Gastrocnemius medialis (tissue), 4 donors: ENCODE measurements at regions not wholly inside any gene's neighbourhood (a gene's known extent, or its start where the extent isn't known, plus 50 kb on each side); places are given as distances from the start of the nearest gene placed in this dataset.

ENCODE experiments used
- ATAC-seq, 2 donors: fragments of 150-250 bp; one replicate each; pipeline ENCODE4 v1.9.1; 2016
- DNase-seq, 2 donors: peaks; one replicate each; pipeline ENCODE4 v3.0.0-alpha.2; 2019
- H3K27ac ChIP-seq, 4 donors: fragments of 200-600 bp; sonication (generic); 1 replicate in 1 of 4; 2 replicates in 3 of 4; pipeline ENCODE4 v1.5.1; 2016 to 2018; ENCODE audit warnings: mild to moderate bottlenecking in 2 of 4, moderate library complexity in 1 of 4
- H3K27me3 ChIP-seq, 3 donors: fragments of 200-600 bp; sonication (generic) in 2 of 3; 1 replicate in 1 of 3; 2 replicates in 2 of 3; pipeline versions ENCODE4 v1.5.1 to v1.6.0; 2016 to 2019; ENCODE audit warnings: mild to moderate bottlenecking in 1 of 3, moderate library complexity in 1 of 3
- H3K36me3 ChIP-seq, 2 donors: fragments of 200-600 bp; sonication (generic) in 1 of 2; one replicate each; pipeline ENCODE4 v1.5.1; 2017 to 2018
- H3K4me1 ChIP-seq, 2 donors: fragments of 200-600 bp; sonication (generic) in 1 of 2; one replicate each; pipeline ENCODE4 v1.5.1; 2016 to 2017; ENCODE audit warnings: mild to moderate bottlenecking in 2 of 2
- H3K4me3 ChIP-seq, 4 donors: fragments of 200-600 bp; sonication (generic) in 3 of 4; 1 replicate in 1 of 4; 2 replicates in 3 of 4; pipeline ENCODE4 v1.5.1; 2016 to 2019; ENCODE audit warnings: mild to moderate bottlenecking in 2 of 4
- H3K9me3 ChIP-seq, 3 donors: fragments of 200-600 bp; sonication (generic) in 2 of 3; 1 replicate in 1 of 3; 2 replicates in 2 of 3; pipeline ENCODE4 v1.5.1; 2016 to 2019
- POLR2A ChIP-seq, 2 donors: fragments of 450-650 bp; IDR thresholded peaks; one replicate each; pipeline ENCODE4 v1.6.1; 2017; ENCODE audit warnings: antibody characterized with exemption in 2 of 2, mild to moderate bottlenecking in 2 of 2, moderate library complexity in 2 of 2
- in situ Hi-C, 4 donors: fragments of 200-750 bp; cut with MboI; loops; one replicate each; pipeline versions ENCODE4 v1.15.0 to v1.8.0; 2017; ENCODE audit warnings: low sequenced_read_pairs in 4 of 4
- intact Hi-C: fragments of 100-400 bp; cut with DNase I; formaldehyde crosslinking; loops from one replicate; pipeline ENCODE4 v1.15.1; 2023; ENCODE audit warnings: low total_unique reads
- TF ChIP-seq, protein P1 (sequence below), 5 experiments: fragments of 450-650 bp in 3 of 5; fragments of 200-600 bp in 2 of 5; sonication (generic) in 2 of 5; IDR thresholded peaks in 4 of 5; conservative IDR thresholded peaks in 1 of 5; 1 replicate in 4 of 5; 2 replicates in 1 of 5; pipeline ENCODE4 v1.5.1; 2016 to 2019; ENCODE audit warnings: antibody characterized with exemption in 5 of 5, mild to moderate bottlenecking in 3 of 5, moderate library complexity in 3 of 5

DNA sequence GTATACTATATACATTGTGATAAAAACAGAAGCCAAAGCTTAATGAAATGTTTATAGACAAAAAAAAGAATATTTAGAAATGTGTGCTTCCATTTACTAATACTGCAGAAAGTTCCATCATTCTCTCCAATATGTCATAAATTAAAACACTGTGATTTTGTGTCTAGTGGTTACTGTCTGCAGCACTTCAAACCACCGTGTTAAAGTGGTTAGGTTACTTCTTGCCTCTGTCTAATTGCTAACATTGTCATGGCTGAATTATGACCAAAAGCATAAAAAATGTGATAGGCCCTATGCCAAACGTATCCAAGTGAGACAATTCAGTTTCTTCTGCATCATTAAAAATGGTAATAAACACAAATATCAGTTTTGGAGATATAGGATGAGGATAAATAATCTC is 52.7 kb upstream of the CST5 start:
- no peak overlapping the region for H3K4me3 ChIP-seq
- no peak overlapping the region for H3K27ac ChIP-seq
- no peak for DNase-seq
- H3K4me1 ChIP-seq, result no peaks in the 10 kb centered on the region
- TF ChIP-seq, protein P1, sequence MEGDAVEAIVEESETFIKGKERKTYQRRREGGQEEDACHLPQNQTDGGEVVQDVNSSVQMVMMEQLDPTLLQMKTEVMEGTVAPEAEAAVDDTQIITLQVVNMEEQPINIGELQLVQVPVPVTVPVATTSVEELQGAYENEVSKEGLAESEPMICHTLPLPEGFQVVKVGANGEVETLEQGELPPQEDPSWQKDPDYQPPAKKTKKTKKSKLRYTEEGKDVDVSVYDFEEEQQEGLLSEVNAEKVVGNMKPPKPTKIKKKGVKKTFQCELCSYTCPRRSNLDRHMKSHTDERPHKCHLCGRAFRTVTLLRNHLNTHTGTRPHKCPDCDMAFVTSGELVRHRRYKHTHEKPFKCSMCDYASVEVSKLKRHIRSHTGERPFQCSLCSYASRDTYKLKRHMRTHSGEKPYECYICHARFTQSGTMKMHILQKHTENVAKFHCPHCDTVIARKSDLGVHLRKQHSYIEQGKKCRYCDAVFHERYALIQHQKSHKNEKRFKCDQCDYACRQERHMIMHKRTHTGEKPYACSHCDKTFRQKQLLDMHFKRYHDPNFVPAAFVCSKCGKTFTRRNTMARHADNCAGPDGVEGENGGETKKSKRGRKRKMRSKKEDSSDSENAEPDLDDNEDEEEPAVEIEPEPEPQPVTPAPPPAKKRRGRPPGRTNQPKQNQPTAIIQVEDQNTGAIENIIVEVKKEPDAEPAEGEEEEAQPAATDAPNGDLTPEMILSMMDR (IDR thresholded peaks at IDR 0.05 in 4 of 5, conservative IDR thresholded peaks at IDR 0.05 in 1 of 5), result no peak
- no peak for TF ChIP-seq POLR2A (IDR thresholded peaks at IDR 0.05)
- no peak for ATAC-seq
- H3K36me3 ChIP-seq, result no peaks in the 10 kb centered on the region
- intact Hi-C loops, result no loop called here
- in situ Hi-C loops, result loop anchor here in 1 of 4 donors (10.0 kb wide), 1 partner anchor 163 kb away; no protein-coding TSS in a partner anchor
- H3K9me3 ChIP-seq, result no peaks in the 10 kb centered on the region
- no peaks in the 10 kb centered on the region for H3K27me3 ChIP-seq
